ENCODE measurements at regions not wholly inside any gene's neighbourhood (a gene's known extent, or its start where the extent isn't known, plus 50 kb on each side); places are given as distances from the start of the nearest gene placed in this dataset.

DNA sequence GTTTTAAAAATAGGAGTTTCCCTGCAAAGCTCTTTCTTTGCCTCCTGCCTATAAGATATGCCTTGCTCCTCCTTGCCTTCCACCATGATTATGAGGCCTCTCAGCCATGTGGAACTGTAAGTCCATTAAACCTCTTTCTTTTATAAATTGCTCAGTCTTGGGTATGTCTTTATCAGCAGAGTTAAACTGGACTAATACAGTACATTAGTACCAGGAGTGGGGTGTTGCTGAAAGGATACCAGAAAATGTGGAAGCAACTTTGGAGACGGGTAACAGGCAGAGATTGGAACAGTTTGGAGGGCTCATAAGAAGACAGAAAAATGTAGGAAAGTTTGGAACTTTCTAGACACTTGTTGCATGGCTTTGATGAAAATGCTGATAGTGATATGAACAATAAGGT lies 709.9 kb downstream of the LUZP2 start:
- TF ChIP-seq, protein P1, sequence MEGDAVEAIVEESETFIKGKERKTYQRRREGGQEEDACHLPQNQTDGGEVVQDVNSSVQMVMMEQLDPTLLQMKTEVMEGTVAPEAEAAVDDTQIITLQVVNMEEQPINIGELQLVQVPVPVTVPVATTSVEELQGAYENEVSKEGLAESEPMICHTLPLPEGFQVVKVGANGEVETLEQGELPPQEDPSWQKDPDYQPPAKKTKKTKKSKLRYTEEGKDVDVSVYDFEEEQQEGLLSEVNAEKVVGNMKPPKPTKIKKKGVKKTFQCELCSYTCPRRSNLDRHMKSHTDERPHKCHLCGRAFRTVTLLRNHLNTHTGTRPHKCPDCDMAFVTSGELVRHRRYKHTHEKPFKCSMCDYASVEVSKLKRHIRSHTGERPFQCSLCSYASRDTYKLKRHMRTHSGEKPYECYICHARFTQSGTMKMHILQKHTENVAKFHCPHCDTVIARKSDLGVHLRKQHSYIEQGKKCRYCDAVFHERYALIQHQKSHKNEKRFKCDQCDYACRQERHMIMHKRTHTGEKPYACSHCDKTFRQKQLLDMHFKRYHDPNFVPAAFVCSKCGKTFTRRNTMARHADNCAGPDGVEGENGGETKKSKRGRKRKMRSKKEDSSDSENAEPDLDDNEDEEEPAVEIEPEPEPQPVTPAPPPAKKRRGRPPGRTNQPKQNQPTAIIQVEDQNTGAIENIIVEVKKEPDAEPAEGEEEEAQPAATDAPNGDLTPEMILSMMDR (IDR thresholded peaks at IDR 0.05), result no peak
- no peak for TF ChIP-seq POLR2A (IDR thresholded peaks at IDR 0.05)
